DND-41 (cell line): ENCODE measurements at regions not wholly inside any gene's neighbourhood (a gene's known extent, or its start where the extent isn't known, plus 50 kb on each side); places are given as distances from the start of the nearest gene placed in this dataset.

Experiments
- ATAC-seq: fragments of 200-7000 bp; cut with Tn5 transposase; 3 replicates; pipeline ENCODE4 v1.9.1; 2021; ENCODE audit warnings: low read depth; ENCODE audit not compliant: insufficient read depth
- DNase-seq: peaks from one replicate; pipeline ENCODE4 v3.0.0-alpha.2; 2020
- H2AFZ ChIP-seq: 2 replicates; pipeline ENCODE4 v1.6.0; 2012; ENCODE audit warnings: low read depth, low read length
- H3K27ac ChIP-seq: 2 replicates; pipeline ENCODE4 v1.5.1; 2012; ENCODE audit warnings: low read length, inconsistent platforms
- H3K27me3 ChIP-seq: fragments of 200-600 bp; sonication (generic); 2 replicates; pipeline ENCODE4 v1.6.0; 2012; ENCODE audit warnings: low read length, mild to moderate bottlenecking, inconsistent platforms; ENCODE audit not compliant: insufficient read depth, poor library complexity
- H3K36me3 ChIP-seq: 2 replicates; pipeline ENCODE4 v1.5.1; 2012; ENCODE audit warnings: low read length, inconsistent platforms; ENCODE audit not compliant: insufficient read depth
- H3K4me1 ChIP-seq: 2 replicates; pipeline ENCODE4 v1.5.1; 2012; ENCODE audit warnings: mild to moderate bottlenecking, low read length; ENCODE audit not compliant: insufficient read depth
- H3K4me2 ChIP-seq: 2 replicates; pipeline ENCODE4 v1.6.0; 2012; ENCODE audit warnings: mild to moderate bottlenecking, moderate library complexity, low read length, inconsistent platforms; ENCODE audit not compliant: insufficient read depth
- H3K4me3 ChIP-seq, 2 experiments: fragments of 200-600 bp in 1 of 2; shearing (Covaris generic) in 1 of 2; 2 replicates each; pipeline ENCODE4 v1.5.1; 2012 to 2016; ENCODE audit warnings: inconsistent platforms in 2 of 2, low read length in 2 of 2, mild to moderate bottlenecking in 2 of 2, low read depth in 1 of 2, moderate library complexity in 1 of 2
- H3K79me2 ChIP-seq: 2 replicates; pipeline ENCODE4 v1.6.0; 2012; ENCODE audit warnings: low read length, inconsistent platforms; ENCODE audit not compliant: insufficient read depth
- H3K9ac ChIP-seq: 2 replicates; pipeline ENCODE4 v1.6.0; 2012; ENCODE audit warnings: low read depth, mild to moderate bottlenecking, inconsistent platforms, low read length, moderate library complexity
- H3K9me3 ChIP-seq: 2 replicates; pipeline ENCODE4 v1.5.1; 2012; ENCODE audit warnings: low read length, moderate library complexity, mild to moderate bottlenecking, inconsistent platforms; ENCODE audit not compliant: insufficient read depth, severe bottlenecking
- H4K20me1 ChIP-seq: 2 replicates; pipeline ENCODE4 v1.6.0; 2012; ENCODE audit warnings: low read length; ENCODE audit not compliant: insufficient read depth
- CTCF ChIP-seq: IDR thresholded peaks from 2 replicates; pipeline ENCODE4 v1.5.1; 2012; ENCODE audit warnings: borderline replicate concordance, low read length, moderate library complexity, mild to moderate bottlenecking; ENCODE audit not compliant: poor library complexity, severe bottlenecking; ENCODE audit errors: extremely low read depth
- EZH2 ChIP-seq: IDR thresholded peaks from 3 replicates; pipeline ENCODE4 v1.6.1; 2012; ENCODE audit warnings: borderline replicate concordance, low read depth, mild to moderate bottlenecking, moderate library complexity, low read length, inconsistent platforms; ENCODE audit not compliant: severe bottlenecking

- ATAC-seq (no peak), DNase-seq (no peak)
- no peaks in the 10 kb centered on the region for H3K4me1 ChIP-seq
- no peaks in the 10 kb centered on the region for H3K36me3 ChIP-seq
- H3K4me2 ChIP-seq, result no peak overlapping the region
- no peaks in the 10 kb centered on the region for H3K79me2 ChIP-seq
- no peak overlapping the region for H3K27ac ChIP-seq
- no peak for TF ChIP-seq EZH2
- TF ChIP-seq CTCF, result no peak
- H3K4me3 ChIP-seq, result no peak overlapping the region
- H3K27me3 ChIP-seq, result peaks cover 4% of the 10 kb centered on the region
- no peaks in the 10 kb centered on the region for H4K20me1 ChIP-seq
- H3K9ac ChIP-seq, result no peak overlapping the region
- H3K9me3 ChIP-seq, result no peaks in the 10 kb centered on the region
- H2AFZ ChIP-seq, result no peak overlapping the region
Observed at GRCh38 chr11:112625814-112626213, 335.4 kb upstream of the NCAM1 start.

GRCh38 chr11:112626731-112627130 lies 334.5 kb upstream of the NCAM1 start:
- no peak for TF ChIP-seq CTCF
- TF ChIP-seq EZH2, result no peak
- H3K27ac ChIP-seq, result no peak overlapping the region

GRCh38 chr11:112627588-112628045 lies 333.6 kb upstream of the NCAM1 start:
- no peak for ATAC-seq

More at GRCh38 chr11:112626731-112627130, 334.5 kb upstream of the NCAM1 start:
- Histone ChIP-seq H2AFZ (no peak overlapping the region), H3K4me3 (no peak overlapping the region), H3K9ac (no peak overlapping the region), H3K36me3 (no peaks in the 10 kb centered on the region), H3K4me1 (no peaks in the 10 kb centered on the region), H3K9me3 (no peaks in the 10 kb centered on the region), H3K4me2 (no peak overlapping the region), H3K27me3 (peaks cover 4% of the 10 kb centered on the region), H4K20me1 (no peaks in the 10 kb centered on the region), H3K79me2 (no peaks in the 10 kb centered on the region)
- no peak for DNase-seq
- ATAC-seq, result no peak

More at GRCh38 chr11:112627588-112628045, 333.6 kb upstream of the NCAM1 start:
- no peak overlapping the region for H3K4me2 ChIP-seq
- DNase-seq, result no peak
- no peak overlapping the region for H3K27ac ChIP-seq
- H4K20me1 ChIP-seq, result no peaks in the 10 kb centered on the region
- TF ChIP-seq CTCF, result no peak
- TF ChIP-seq EZH2, result no peak
- no peak overlapping the region for H3K9ac ChIP-seq
- H3K36me3 ChIP-seq, result no peaks in the 10 kb centered on the region
- no peaks in the 10 kb centered on the region for H3K79me2 ChIP-seq
- H3K9me3 ChIP-seq, result no peaks in the 10 kb centered on the region
- H3K27me3 ChIP-seq, result peaks cover 4% of the 10 kb centered on the region
- H2AFZ ChIP-seq, result no peak overlapping the region
- H3K4me1 ChIP-seq, result no peaks in the 10 kb centered on the region
- H3K4me3 ChIP-seq, result no peak overlapping the region
